Stimulated activated naive CD8-positive, alpha-beta T cell treated with anti-CD3 and anti-CD28 coated beads, Interleukin-15, Interleukin-2, amounts not matched to agents 100 U/mL and 50 U/mL, for 24 hours (primary cell): ENCODE measurements at regions not wholly inside any gene's neighbourhood (a gene's known extent, or its start where the extent isn't known, plus 50 kb on each side); places are given as distances from the start of the nearest gene placed in this dataset.
"Not testable (repeated sequence)": the region's sequence is repeated elsewhere in the genome, so short reads cannot be mapped to it uniquely, and the experiment has no call there.

Source experiments
- ATAC-seq: fragments of 150-1000 bp; cut with Tn5 transposase; one replicate; pipeline ENCODE4 v1.10.0; 2021
- DNase-seq: peaks from one replicate; pipeline ENCODE4 v3.0.0; 2021

DNA sequence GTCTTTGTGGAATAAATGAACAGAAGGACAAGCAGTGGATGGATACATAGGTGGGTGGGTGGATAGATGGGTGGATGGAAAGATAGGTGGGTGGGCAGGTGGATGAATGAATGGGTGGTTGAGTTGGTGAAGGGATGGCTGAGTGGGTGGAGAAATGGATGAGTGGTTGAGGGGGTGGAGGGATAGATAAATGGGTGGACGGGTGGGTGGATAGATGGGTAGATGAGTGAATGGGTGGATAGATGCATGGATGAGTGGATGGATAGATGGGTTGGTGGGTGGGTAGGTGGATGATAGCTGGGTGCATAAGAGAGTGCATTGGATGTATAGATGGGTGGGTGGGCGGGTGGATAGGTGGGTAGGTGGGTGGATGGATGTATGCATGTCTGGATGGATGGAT, 63.5 kb downstream of the UNC93B1 start:
- not testable (repeated sequence) for ATAC-seq

DNA sequence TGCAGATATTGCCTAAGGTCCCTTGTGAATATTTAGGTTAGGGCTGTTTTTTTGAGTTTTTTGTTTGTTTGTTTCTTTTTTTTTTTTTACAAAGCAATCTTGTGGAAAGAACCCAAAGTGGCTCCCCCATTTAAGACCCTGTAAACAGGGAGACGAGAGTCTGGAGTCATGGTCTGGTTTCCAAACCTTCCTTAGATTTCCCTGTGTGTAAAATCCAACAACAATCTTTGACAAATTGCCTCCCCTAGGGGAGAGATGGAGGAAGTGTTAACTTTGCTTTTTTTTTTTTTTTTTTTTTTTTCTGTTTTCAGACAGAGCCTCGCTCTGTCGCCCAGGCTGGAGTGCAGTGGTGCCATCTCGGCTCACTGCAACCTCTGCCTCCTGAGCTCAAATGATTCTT, 64.9 kb downstream of the UNC93B1 start:
- DNase-seq, result not testable (repeated sequence)

More for the DNA sequence above, 63.5 kb downstream of the UNC93B1 start:
- DNase-seq, result not testable (repeated sequence)

DNA sequence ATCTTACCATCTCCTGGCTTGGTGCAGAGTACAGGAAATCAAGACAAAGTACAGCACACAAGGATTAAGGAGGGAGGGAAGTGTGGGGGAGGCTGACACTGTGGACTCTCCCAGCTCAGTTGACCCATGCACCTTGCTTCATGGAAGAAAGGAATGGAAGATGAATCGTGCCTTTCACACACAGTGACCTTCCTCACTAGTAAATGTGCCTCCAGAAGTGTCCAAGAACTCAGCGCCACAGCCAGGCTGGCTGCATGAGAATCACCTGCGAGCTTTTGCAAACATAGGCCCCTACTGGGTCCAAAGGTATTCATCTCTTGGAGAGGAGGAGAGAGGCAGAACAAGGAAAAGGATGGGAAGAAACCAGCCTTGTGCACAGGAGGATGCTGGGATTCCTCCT, 65.5 kb downstream of the UNC93B1 start:
- not testable (repeated sequence) for DNase-seq, ATAC-seq

More for the DNA sequence above, 64.9 kb downstream of the UNC93B1 start:
- ATAC-seq, result not testable (repeated sequence)

DNA sequence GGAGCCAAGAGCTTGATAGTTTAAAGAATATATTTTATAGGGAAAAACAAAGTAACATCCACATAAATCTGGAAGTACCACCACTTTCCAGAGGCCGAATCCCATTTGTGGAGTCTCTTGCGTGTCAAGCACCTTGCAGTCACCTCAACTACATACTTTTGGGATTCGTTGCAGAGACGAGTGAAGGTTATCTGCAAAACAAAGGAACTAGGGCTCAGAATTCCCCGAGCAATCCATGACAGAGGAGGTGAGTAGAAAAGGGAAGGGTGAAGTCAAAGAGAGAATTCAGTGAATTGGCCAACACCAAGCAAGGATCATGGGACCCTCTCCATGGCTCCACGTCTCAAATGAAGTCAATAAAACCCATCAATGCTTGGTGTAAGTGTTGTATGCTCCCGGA, 80.3 kb downstream of the UNC93B1 start:
- not testable (repeated sequence) for DNase-seq, ATAC-seq

DNA sequence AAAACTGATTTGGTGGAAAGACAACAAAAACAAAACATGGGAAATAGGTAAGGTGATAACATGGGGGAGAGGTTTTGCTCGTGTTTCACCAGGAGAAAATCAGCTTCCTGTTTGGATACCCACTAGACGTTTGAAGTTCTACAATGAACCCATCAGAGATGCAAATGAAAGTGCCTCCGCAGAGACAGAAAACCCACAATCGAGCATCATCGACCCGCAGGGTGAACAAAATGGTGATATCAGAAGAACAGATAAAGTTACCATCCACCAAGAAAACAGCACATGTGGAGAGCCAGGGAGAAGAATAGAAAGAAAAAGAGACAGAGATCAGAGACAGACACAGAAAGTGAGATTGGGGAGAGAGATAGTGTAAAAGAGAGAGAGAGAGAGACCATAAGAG, 83.4 kb downstream of the UNC93B1 start:
- peak; percentile 16 for DNase-seq
- not testable (repeated sequence) for ATAC-seq

DNA sequence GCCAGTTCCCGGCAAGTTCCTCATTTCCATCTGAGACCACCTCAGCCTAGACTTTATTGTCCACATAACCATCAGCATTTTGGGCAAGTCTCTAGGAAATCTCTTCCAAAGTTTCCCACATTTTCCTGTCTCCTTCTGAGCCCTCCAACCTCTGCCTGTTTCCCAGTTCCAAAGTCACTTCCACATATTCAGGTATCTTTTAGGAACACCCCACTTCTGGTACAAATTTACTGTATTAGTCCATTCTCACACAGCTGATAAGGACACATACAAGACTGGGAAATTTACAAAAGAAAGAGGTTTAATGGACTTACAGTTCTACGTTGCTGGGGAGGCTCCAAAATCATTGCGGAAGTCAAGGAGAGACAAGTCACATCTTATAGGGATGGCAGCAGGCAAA, 91.7 kb downstream of the UNC93B1 start:
- not testable (repeated sequence) for DNase-seq, ATAC-seq

DNA sequence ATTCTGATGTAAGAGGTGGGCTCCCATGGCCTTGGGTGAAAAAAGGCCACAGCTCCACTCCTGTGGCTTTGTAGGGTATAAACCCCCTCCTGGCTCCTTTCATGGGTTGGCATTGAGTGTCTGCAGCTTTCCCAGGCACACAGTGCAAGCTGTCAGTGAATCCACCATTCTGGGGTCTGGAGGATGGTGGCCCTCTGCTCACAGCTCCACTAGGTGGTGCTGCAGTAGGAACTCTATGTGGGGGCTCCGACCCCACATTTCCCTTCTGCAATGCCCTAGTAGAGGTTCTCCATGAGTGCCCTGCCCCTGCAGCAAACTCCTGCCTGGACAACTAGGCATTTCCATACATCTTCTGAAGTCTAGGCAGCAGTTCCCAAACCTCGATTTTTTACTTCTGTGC, 92.7 kb downstream of the UNC93B1 start:
- not testable (repeated sequence) for DNase-seq, ATAC-seq

DNA sequence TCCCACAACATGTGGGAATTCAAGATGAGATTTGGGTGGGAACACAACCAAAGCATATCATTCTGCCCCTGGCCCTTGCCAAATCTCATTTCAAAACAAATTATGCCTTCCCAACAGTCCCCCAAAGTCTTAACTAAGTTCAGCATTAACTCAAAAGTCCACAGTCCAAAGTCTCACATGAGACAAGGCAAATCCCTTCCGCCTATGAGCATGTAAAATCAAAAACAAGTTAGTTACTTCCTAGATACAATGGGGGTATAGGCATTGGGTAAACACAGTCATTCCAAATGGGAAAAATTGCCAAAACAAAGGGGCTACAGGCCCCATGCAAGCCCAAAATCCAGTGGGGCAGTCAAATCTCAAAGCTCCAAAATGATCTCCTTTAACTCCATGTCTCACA, 93.1 kb downstream of the UNC93B1 start:
- DNase-seq, ATAC-seq: not testable (repeated sequence)

DNA sequence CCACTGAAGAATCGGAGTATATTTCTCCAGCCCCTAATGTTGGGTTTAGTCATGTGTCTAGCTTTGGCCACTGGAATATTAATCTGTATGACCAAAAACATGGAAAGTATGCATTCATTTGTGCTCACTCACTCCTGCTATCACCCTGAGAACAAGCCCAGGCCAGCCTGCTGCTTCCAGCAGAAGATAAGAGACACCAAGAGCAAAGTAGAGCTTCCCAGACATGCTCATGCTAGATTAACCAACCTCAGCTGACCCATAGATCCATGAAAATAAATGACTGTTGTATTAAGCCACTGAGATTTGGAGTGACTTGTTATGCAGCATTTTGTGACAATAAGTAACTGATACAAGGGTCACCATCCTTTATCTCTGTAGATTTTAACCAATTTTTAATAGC, 96.9 kb downstream of the UNC93B1 start:
- not testable (repeated sequence) for ATAC-seq, DNase-seq

DNA sequence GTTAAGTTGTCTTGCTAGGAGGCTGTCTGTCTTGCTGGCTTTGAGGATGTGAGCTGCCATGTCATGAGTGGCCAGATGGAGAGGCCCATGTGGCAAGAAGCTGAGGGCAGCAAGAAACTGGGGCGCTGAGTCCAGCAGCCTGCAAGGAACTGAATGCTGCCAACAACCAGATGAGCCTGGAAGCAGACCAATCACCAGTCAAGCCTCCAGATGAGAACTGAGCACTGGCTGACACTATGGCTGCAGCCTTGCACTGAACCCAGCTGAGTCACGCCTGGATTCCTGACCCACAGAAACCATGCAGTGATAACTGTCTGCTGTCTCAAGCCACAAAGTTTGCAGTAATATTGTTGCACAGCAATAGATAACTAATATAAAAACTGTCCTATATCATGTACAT, 104.4 kb downstream of the UNC93B1 start:
- not testable (repeated sequence) for DNase-seq, ATAC-seq

DNA sequence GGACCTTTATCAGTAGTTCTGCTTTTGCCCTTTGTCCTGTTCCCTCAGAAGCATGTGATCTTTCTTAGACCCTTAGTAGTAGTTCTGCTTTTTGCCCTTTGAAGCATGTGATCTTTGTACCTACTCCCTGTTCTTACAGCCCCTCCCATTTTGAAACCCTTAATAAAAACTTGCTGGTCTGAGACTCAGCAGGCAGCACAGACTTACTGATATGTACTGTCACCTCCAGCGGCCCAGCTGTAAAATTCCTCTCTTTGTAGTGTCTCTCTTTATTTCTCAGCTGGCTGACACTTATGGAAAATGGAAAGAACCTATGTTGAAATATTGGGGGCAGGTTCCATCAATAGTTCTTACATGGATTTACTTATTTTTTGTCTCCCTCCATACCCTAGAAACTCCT, 110.4 kb downstream of the UNC93B1 start:
- DNase-seq, result not testable (repeated sequence)

DNA sequence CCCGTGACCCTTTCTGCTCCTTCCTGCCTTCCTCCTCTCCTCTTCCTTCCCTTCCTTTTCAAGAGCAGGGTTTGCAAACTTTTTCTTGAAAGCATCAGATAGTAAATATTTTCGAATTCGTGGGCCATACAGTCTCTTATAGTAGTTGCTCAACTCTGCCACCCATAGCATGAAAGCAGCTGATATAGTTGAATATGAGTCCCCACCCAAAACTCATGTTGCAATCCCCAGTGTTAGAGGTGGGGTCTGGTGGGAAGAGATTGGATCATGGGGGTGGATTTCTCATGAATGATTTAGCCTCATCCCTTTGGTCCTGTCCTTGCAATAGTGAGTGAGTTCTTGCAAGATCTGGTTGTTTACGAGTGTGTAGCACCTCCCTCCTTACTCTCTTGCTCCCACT, 114.3 kb downstream of the UNC93B1 start:
- DNase-seq, ATAC-seq: not testable (repeated sequence)

More for the DNA sequence above, 110.4 kb downstream of the UNC93B1 start:
- ATAC-seq, result not testable (repeated sequence)

DNA sequence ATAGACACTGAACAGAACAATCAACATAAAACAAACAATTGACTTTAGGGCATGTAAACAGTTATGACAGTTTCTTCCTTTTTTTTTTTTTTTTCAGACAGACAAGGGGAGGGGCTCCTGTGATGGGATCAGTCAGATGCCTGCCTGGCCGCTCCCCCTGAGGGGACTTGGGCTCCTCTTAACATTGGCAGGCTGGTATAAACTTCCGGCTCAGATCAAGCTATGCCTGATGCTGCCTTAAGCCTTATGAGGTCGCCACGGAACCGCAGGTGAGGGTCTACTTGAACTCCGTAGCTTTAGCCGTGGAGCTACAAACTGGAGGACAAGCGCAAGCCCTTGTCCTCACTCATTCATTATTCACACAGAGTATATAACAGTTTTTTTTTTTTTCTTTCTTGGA, 115.8 kb downstream of the UNC93B1 start:
- not testable (repeated sequence) for ATAC-seq

DNA sequence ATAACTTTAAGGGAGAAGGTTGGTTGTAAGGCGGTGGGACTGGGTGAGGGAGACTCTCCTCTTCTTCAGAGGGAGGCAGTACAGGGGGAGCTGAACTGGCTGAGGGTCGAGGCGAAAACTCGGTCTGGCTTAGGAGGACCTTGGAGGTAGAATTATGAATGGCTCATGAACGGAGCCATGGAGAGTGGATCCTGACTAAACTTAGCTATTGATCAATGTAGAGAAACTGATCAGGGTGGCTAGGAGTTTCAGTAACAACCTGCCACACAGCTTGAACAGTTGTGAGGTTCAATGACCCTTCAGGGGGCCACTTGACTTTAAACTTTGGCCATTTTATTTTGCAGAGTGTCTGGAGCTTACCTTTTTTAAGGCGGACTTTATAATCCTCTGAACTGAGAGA, 117.2 kb downstream of the UNC93B1 start:
- not testable (repeated sequence) for DNase-seq, ATAC-seq

More for the DNA sequence above, 115.8 kb downstream of the UNC93B1 start:
- not testable (repeated sequence) for DNase-seq

DNA sequence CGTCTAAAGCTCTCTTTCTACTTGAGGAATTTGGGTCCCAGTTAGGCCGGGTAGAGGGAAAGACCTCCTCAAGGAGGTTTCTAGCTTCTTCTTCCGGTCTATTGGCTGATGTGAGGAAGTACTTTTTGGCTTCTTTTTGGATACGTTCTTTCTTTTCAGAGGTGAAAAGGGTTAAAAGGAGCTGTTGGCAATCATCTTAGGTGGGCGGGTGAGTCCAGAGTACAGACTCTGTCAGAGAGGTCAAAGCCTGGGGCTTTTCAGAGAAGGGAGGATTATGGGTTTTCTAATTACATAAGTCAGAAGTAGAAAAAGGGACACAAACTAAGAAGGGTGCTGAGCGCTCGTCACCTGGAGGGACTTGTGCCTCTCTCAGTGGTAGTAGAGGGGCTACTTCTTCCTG, 117.7 kb downstream of the UNC93B1 start:
- ATAC-seq, DNase-seq: not testable (repeated sequence)

DNA sequence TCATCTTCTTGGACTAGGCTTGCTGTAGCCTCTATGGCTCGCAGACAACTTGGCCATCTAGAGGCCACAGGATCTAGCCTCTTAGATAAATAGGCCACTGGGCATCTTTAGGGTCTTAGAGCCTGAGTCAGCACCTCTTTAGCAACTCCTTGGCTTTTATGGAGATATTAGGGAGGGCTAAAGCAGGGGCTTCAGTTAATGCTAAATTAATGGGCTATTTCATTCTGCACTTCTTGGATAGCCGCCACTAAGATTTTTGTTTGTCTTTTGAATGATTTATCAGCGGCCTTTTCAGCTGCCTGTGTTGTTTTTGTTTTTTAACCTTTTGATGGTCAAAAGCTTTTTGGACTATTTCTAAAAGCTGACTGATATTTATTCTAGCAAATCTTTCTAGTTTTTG, 118.3 kb downstream of the UNC93B1 start:
- not testable (repeated sequence) for ATAC-seq, DNase-seq

DNA sequence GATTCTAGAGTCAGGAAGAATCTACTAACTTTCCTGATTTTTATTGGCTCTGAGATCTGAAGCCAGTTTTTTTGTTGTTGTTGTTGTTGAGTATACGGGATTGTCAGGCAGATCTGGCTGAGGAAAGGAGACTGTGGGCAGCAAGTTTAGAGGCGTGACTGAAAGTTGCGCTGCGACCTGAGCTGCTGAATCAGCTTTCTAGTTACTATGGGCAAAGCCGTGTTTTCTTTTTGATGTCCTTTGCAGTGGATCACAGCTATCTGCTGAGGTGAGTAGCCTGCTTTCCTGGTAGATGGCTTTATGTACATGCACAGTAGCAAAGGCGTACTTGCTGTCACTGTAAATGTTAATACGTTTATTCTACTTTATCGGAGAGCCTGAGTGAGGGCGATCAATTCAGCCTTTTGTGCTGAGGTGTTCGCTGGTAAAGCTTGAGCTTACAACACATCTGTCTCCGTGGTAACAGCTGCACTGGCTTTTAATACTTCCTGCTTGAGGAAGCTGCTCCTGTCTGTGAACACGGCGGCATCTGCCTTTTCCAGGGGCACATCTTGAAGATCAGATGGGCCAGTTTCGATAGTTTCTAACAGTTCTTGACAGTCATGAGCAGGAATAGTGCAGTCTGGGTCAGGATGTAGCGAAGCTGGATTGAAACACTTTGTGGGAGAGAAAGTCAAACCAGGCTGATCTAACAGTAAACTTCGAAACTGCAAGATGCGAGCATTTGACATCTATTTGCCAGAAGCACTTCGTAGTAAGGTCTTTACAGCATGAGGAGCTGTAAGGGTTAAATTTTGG, 118.9 kb downstream of the UNC93B1 start:
- not testable (repeated sequence) for DNase-seq, ATAC-seq

DNA sequence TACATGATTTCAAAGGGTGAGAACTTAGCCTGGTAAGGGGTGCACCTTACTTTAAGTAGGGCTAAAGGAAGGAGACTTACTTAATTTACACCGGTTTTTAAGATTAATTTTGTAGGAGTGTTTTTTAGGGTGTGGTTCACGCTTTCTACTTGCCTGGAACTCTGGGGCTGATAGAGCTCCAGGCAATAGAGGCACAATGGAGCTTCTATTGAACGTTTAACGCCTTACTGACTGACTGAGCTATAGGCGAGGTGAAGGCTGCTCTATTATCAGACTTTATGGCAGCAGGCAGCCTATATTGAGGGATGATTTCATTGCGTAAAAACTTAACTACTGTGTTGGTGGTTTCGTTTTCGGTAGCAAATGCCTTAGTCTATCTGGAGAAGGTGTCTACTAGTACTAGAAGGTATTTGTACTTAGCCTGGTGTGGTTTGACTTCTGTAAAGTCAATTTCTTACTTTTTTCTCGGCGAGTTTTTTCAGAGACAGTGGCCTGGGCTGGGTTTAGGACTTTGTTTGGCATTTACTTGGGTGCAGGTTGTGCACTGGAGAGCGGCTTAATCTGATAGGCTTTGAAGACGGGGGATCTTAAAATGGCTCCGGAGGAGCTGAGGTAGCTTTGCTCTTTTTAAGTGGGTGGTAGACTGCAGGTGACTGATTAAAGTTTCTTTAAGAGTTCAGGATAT, 119.7 kb downstream of the UNC93B1 start:
- not testable (repeated sequence) for DNase-seq, ATAC-seq

DNA sequence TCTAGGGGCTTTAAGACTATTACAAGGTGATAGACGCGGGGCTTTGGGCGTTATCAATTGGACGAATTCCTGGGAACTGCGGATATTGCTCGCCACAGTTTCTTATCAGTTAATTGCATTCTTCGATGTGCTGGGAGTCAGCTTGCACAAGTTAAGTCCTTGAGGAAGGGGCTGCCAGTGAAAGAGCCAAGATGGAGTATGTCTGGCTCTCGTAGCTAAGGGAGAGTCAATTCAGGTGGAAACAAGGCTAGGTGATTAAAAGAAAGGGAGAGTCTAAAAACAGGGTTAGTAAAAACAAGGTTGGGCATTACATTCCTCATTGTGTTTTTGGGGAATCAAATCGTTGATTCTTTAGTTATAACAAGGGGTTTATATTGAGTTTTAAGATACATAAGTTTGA, 121.6 kb downstream of the UNC93B1 start:
- not testable (repeated sequence) for DNase-seq, ATAC-seq

DNA sequence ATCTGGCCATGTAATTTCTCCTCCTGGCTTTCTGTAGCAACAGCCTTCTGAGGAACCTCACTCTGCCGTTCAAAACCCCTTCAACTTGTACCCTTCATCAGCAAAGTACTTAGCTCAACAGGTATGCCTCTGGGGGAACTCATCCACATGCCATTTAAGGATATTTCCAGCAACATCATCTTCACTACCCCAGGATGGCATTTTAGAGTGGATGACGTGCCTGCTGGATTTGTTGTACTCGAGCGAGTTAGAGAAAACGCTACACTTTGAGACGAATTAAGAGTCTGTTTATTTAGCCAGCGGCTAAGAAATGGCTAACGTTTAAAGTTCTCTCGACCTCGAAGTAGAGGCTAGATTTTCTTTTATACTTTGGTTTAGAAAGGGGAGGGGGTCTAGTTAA, 122.1 kb downstream of the UNC93B1 start:
- not testable (repeated sequence) for ATAC-seq, DNase-seq

DNA sequence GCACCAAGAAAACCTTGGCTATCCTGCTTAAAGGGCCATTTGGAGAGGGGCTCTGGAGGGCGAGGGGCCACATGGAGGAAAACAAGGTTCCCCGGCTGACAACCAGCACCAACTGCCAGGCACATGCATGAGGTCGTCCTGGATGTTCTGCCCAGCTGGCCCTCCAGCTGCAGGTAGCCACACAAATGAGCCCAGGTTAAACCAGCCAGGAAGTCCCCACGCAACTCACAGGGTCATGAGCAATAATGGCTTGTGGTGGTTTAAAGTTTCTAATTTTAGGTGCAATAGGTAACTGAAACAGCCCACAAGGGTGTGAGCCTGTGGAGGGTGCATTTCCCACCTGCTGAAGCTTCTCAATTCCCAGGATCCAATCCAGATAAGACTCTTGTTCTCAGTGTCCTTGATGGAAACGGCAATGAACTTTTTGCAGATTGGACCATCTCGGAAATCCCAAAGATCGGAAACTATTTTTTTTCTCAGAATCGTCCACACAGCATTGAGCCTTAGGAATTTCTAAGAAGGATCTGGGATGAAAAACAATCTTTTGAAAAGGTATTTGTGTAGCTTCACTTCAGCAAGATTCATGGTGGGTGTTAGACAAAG, 123.2 kb downstream of the UNC93B1 start:
- DNase-seq, ATAC-seq: not testable (repeated sequence)

DNA sequence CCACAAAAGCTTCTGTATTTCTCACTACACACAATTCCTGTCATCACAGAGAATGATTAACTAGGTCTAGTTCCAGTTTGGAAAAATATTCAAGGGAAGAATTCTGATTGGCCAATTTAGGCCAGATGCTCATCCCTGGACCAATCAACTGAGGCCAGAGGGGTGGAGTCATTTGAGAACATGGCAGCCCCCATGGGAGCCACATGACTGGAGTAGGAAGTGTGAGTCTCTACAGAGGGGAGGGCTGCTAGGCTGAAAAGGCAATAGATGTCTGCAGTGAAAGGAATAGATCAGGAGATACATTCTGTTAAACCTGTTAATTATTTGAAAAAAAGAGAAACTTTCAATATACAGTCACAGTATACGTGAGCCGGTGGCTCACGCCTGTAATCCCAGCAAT, 125.2 kb downstream of the UNC93B1 start:
- not testable (repeated sequence) for DNase-seq, ATAC-seq
